HG02610 (cell line): ENCODE measurements at regions not wholly inside any gene's neighbourhood (a gene's known extent, or its start where the extent isn't known, plus 50 kb on each side); places are given as distances from the start of the nearest gene placed in this dataset.

Experiments used
- ATAC-seq: cut with Tn5 transposase; IDR thresholded peaks from one replicate; pipeline ENCODE4 v1.9.1; 2021; ENCODE audit warnings: mild to moderate bottlenecking, moderate library complexity; ENCODE audit not compliant: unreplicated experiment

- no peak for ATAC-seq
Measured at GRCh38 chr2:22855081-22855480, 529.9 kb upstream of the KLHL29 start.

DNA sequence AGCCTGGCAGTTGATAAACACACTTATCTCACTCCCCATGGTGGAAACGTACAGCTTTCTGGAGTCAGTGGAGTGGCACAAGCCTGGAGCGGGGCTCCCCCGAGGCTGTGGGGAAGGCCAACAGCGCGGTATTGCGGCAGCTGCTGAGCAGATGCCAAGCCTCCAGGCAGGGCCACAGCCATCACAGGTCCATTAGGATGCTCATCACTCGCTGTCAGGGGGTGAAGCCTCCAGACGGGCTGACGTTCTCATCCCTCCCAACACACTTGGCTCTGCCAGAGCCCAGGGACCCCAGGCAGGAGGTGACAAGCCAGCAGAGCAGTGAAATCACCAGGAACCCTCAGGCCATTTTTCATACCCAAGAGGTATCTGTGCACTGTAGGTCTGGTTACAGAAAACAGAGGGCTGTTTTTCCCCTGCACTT is 529.2 kb upstream of the KLHL29 start:
- no peak for ATAC-seq

- ATAC-seq = no peak
Measured at GRCh38 chr2:22867973-22868372, 517.0 kb upstream of the KLHL29 start.

DNA sequence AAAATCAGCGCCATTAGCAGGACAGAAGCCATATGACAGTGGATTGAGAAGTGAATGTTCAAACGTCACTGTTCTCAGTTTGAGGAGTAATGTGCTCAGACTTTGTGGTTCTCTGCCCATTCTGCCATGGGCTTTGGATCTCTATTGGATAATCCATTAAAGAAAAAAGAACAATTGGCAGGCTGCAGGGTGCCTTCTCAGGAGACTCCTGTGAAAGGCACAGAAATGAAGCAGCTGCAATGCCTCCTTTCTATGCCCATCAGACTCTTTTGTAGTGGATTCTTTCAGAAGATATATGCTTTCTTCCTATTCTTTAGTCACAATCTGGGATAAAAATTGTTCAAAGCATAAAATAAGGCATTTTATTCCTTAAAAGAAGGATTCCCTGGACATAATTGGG is 506.9 kb upstream of the KLHL29 start:
- no peak for ATAC-seq

DNA sequence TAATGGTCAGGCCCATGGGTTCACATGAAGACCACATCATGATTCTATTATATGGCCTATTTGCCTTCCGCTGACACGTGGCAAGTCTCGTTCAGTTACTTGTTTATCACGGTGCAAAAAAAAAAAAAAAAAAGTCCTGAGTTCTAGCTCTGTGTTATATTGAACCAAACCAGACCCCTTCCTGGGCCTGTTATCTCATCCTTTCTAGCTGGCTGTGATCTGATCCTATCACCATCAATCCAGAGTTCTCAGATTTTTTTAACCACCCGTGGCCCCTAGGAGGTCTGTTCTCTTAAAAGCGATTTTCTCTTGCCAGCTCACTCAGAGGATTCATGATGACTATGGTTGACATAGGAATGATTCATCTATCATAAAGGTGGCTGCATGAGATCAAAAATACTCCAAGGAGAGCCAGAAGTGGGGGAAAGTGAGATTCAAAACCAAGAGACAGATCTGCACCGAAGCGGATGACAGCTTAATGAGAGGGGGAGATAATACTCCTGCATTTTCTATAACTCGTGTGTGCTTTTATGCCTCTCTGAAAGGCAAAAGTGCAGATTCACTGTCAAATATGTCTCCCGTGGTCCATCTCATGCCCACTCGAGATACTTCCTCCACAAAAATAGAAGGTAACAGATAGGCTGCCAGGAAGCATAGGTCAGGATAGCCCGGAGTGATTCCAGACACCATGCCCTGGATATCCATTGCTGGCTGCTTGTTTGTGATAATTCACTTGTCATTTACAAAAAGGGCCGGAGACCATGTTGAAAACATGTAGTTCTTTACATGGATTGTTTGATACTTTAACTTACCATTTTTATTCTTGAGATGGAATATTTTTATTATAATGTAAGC is 505.7 kb upstream of the KLHL29 start:
- no peak for ATAC-seq

GRCh38 chr2:22880161-22880560 is 504.8 kb upstream of the KLHL29 start:
- no peak for ATAC-seq

- no peak for ATAC-seq
Measured at GRCh38 chr2:22882011-22882410, 503.0 kb upstream of the KLHL29 start.

DNA sequence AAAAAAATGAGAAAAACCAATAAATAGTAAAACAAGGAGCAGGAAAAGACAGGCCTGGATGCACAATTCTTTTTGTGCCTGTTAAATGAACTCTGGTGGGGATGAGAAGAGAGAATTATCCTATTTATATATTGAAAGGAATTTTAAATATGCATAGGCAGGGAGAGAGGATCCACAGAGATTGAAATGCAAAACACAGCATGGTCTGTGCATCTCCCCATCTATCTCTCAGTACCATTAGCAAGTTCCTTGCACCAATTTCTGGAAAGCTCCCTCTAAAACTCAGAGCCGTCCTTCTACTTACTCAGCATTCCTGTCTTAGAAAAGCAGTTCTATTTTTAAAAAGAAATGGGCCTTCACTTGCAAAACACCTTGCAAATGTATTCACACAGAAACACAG is 502.3 kb upstream of the KLHL29 start:
- no peak for ATAC-seq

DNA sequence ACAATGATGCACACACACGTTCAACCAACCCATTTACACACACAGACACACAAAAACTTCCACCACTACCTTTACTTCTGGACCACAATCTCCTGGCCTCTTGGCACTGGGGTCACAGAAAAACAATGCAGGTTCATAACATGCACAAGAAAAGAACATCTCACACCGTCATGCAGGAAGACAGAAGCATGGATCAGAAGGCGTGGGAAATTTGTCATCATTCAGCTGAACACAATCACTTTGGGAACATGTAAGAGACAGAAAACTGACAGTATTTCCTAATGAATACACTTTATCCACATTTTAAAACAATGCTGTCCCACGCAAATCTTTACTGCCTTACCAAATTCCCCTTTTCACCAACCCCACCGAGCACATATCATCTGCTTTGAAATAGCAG is 501.9 kb upstream of the KLHL29 start:
- ATAC-seq = no peak

DNA sequence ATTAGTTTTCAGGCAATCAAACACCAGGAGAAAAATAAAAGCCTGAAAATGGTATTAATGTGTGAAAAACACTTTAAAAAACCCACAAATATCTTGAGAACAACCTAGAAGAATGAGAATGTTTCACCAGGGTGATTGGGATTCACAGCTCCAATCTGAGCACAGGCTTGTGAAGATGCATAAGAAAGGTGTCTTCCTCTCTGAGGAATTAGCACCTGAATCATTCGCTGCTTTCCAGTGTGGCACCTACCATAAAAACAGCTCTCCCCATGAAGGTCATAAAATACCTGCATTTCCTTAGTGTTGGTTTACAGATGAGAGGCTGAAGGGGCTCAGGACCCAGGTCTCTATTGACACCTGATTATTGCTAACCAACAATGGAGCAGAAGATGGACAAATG is 499.7 kb upstream of the KLHL29 start:
- ATAC-seq = no peak

- ATAC-seq = no peak
Measured at GRCh38 chr2:22887426-22887825, 497.6 kb upstream of the KLHL29 start.

- ATAC-seq = no peak
Measured at GRCh38 chr2:22887845-22888244, 497.1 kb upstream of the KLHL29 start.

DNA sequence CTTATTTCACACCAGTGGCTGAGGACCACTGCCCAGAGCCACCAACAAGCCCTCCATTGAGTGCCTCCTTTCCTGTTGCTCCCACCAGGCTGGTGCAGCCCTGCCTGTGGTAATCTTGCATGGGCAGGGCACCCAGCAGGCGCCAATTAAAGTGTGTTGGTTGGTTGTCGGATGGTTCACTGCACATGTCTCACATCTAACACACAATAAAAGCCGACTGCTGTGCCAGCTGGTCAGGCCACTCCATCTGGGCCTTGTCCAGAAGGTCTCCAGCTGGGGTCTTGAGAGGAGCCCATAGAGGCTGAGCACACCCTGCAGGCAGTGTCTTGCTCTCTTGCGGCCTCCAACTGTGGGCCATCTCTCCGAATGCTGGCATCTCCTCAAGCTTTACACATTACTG is 494.8 kb upstream of the KLHL29 start:
- ATAC-seq = no peak

- no peak for ATAC-seq
Measured at GRCh38 chr2:22893761-22894517, 491.0 kb upstream of the KLHL29 start.

GRCh38 chr2:22894761-22895160 is 490.2 kb upstream of the KLHL29 start:
- ATAC-seq = no peak

- ATAC-seq = no peak
Measured at GRCh38 chr2:22897428-22897827, 487.6 kb upstream of the KLHL29 start.

DNA sequence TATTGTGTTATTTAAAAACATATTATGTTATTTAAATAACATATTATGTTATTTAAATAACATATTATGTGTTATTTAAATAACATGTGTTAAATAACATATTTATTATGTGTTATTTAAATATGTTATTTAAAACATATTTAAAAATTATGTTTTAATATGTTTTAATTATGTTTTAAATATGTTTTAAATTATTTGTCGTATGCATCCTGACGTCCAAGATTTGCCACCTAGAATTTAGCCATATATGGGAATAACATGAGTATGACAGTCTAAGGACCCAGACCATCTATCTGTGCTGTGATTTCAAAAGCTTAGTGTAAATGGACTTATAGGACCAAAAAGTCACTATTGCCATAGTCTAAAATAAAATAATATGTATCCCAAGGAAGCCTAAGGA is 484.3 kb upstream of the KLHL29 start:
- no peak for ATAC-seq

DNA sequence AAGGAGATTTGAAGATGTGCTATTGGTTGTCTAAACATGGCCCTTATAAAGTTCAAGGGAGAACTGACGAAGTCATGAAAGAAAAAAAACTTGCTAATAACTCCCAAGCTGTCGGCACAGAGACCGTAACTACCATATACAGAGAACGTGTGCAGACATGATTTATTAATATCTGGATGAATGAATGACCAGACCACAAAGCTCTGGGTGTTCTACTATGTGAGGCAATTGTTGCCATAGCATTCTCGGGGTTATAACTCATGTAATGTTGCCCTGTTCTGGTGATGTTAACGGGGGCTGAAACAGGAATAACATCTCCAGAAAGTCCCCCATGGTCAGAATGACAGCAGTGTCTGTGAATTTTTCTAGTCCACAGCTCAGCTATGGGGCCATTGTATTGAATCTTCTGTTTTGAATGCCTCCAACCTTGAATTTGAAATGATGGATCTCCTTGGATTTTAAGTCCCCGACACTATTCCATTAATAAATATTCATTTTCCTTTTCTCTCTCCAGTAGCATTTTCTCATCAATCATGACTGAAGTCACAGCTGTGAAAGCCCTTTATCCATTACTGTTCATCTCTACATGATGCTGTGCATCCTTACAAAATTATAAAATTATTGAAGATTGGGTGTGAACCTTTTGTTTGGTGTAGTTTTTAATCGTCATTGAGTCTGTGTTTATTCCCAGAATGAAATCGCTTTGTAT is 483.4 kb upstream of the KLHL29 start:
- ATAC-seq = no peak

DNA sequence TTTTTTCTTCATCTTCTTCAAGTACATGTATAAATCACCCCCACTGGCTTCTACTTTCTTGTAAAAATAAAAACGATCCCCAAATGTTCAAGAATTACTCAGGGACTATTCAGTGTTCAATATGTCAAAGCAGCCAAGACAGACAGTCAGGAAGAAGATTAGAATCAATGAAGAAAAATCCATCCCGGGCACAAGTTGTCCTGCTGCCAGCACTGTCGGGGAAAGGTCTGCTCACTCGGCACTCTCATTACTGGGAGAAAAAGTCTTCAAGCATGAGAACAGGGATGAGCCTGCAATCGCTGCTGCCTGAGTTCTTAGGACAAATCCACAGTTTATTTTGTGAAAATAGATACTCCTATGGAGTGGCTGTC is 482.8 kb upstream of the KLHL29 start:
- ATAC-seq = no peak

- ATAC-seq = no peak
Measured at GRCh38 chr2:22902662-22903165, 482.3 kb upstream of the KLHL29 start.

DNA sequence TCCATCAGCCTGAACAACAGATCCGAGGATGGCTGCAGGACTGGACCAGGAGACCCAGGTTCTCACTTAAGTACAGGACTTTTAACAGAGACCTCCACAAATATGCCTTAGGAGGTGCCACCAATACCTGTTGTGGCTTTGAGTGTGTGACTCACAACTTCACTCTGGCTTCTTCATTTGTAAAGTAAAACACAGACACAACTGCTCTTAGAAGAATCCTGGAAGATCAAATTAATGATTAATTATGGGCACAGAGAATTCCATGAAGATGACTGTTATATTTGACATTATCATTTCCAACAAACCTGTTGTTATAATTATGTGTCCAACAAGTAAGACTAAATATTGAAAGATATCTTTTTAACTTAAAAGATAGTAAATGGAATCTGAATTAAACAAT is 481.4 kb upstream of the KLHL29 start:
- no peak for ATAC-seq
